ENCODE measurements at regions not wholly inside any gene's neighbourhood (a gene's known extent, or its start where the extent isn't known, plus 50 kb on each side); places are given as distances from the start of the nearest gene placed in this dataset.

- H3K4me3 ChIP-seq (ENCODE audit: low read length), result no peak overlapping the region
- no peaks in the 10 kb centered on the region for H3K4me1 ChIP-seq (ENCODE audit: control insufficient read depth, low read length)
- no peak overlapping the region for H3K4me2 ChIP-seq (ENCODE audit: low read length)
- no peaks in the 10 kb centered on the region for H3K27me3 ChIP-seq (ENCODE audit: control insufficient read depth, low read length)
- no peaks in the 10 kb centered on the region for H3K36me3 ChIP-seq (ENCODE audit: control insufficient read depth, low read length)
- no peaks in the 10 kb centered on the region for H3K9me3 ChIP-seq (ENCODE audit: control insufficient read depth, insufficient read depth, low read length)
- no peak for TF ChIP-seq EZH2phosphoT487 (IDR thresholded peaks at IDR 0.05; ENCODE audit: borderline replicate concordance, low read length)
- TF ChIP-seq CTCF (IDR thresholded peaks at IDR 0.05; ENCODE audit: low read depth, low read length, poor library complexity, severe bottlenecking), result no peak
- H4K20me1 ChIP-seq (ENCODE audit: control insufficient read depth, insufficient read depth, low read depth, low read length), result no peaks in the 10 kb centered on the region
- no peaks in the 10 kb centered on the region for H3K9me2 ChIP-seq (replicated peaks; ENCODE audit: control insufficient read depth, low read length)
- no peak overlapping the region for H3K27ac ChIP-seq (ENCODE audit: low read depth, low read length)
- H3K79me2 ChIP-seq (ENCODE audit: control insufficient read depth, low read length), result no peaks in the 10 kb centered on the region
- H3F3A ChIP-seq (ENCODE audit: control insufficient read depth, insufficient read depth), result no peaks in the 10 kb centered on the region
Measured at GRCh38 chr18:56436651-56437050, 201.7 kb downstream of the TXNL1 start.

GRCh38 chr18:56433919-56434318 is 204.5 kb downstream of the TXNL1 start:
- Histone ChIP-seq H3F3A (ENCODE audit: control insufficient read depth, insufficient read depth) (no peaks in the 10 kb centered on the region), H3K79me2 (ENCODE audit: control insufficient read depth, low read length) (no peaks in the 10 kb centered on the region), H3K27ac (ENCODE audit: low read depth, low read length) (no peak overlapping the region), H3K4me2 (ENCODE audit: low read length) (no peak overlapping the region), H3K4me1 (ENCODE audit: control insufficient read depth, low read length) (no peaks in the 10 kb centered on the region), H3K9me3 (ENCODE audit: control insufficient read depth, insufficient read depth, low read length) (no peaks in the 10 kb centered on the region), H4K20me1 (ENCODE audit: control insufficient read depth, insufficient read depth, low read depth, low read length) (no peaks in the 10 kb centered on the region), H3K4me3 (ENCODE audit: low read length) (no peak overlapping the region), H3K36me3 (ENCODE audit: control insufficient read depth, low read length) (no peaks in the 10 kb centered on the region), H3K27me3 (ENCODE audit: control insufficient read depth, low read length) (no peaks in the 10 kb centered on the region), H3K9me2 (replicated peaks; ENCODE audit: control insufficient read depth, low read length) (no peaks in the 10 kb centered on the region)
- TF ChIP-seq CTCF (IDR thresholded peaks at IDR 0.05; ENCODE audit: low read depth, low read length, poor library complexity, severe bottlenecking), result no peak
- no peak for TF ChIP-seq EZH2phosphoT487 (IDR thresholded peaks at IDR 0.05; ENCODE audit: borderline replicate concordance, low read length)

GRCh38 chr18:56431551-56431950 is 206.8 kb downstream of the TXNL1 start:
- no peaks in the 10 kb centered on the region for H3F3A ChIP-seq (ENCODE audit: control insufficient read depth, insufficient read depth)
- no peak overlapping the region for H3K4me3 ChIP-seq (ENCODE audit: low read length)
- no peak overlapping the region for H3K4me2 ChIP-seq (ENCODE audit: low read length)
- TF ChIP-seq CTCF (IDR thresholded peaks at IDR 0.05; ENCODE audit: low read depth, low read length, poor library complexity, severe bottlenecking) (no peak), EZH2phosphoT487 (IDR thresholded peaks at IDR 0.05; ENCODE audit: borderline replicate concordance, low read length) (no peak)
- no peaks in the 10 kb centered on the region for H3K4me1 ChIP-seq (ENCODE audit: control insufficient read depth, low read length)
- no peaks in the 10 kb centered on the region for H3K79me2 ChIP-seq (ENCODE audit: control insufficient read depth, low read length)
- H3K9me3 ChIP-seq (ENCODE audit: control insufficient read depth, insufficient read depth, low read length), result no peaks in the 10 kb centered on the region
- H4K20me1 ChIP-seq (ENCODE audit: control insufficient read depth, insufficient read depth, low read depth, low read length), result no peaks in the 10 kb centered on the region
- H3K36me3 ChIP-seq (ENCODE audit: control insufficient read depth, low read length), result no peaks in the 10 kb centered on the region
- H3K27ac ChIP-seq (ENCODE audit: low read depth, low read length), result no peak overlapping the region
- no peaks in the 10 kb centered on the region; the same call in 1 of the 2 replicates for H3K27me3 ChIP-seq (ENCODE audit: control insufficient read depth, low read length)
- H3K9me2 ChIP-seq (replicated peaks; ENCODE audit: control insufficient read depth, low read length), result no peaks in the 10 kb centered on the region

GRCh38 chr18:56423626-56424025 is 214.8 kb downstream of the TXNL1 start:
- Histone ChIP-seq H3K4me3 (ENCODE audit: low read length) (no peak overlapping the region), H3K27ac (ENCODE audit: low read depth, low read length) (no peak overlapping the region), H3K9me2 (replicated peaks; ENCODE audit: control insufficient read depth, low read length) (no peaks in the 10 kb centered on the region), H3K27me3 (ENCODE audit: control insufficient read depth, low read length) (no peaks in the 10 kb centered on the region; the same call in 1 of the 2 replicates), H3K79me2 (ENCODE audit: control insufficient read depth, low read length) (no peaks in the 10 kb centered on the region), H3K9me3 (ENCODE audit: control insufficient read depth, insufficient read depth, low read length) (no peaks in the 10 kb centered on the region), H4K20me1 (ENCODE audit: control insufficient read depth, insufficient read depth, low read depth, low read length) (no peaks in the 10 kb centered on the region), H3K4me1 (ENCODE audit: control insufficient read depth, low read length) (no peaks in the 10 kb centered on the region), H3F3A (ENCODE audit: control insufficient read depth, insufficient read depth) (no peaks in the 10 kb centered on the region), H3K36me3 (ENCODE audit: control insufficient read depth, low read length) (no peaks in the 10 kb centered on the region), H3K4me2 (ENCODE audit: low read length) (no peak overlapping the region)
- TF ChIP-seq EZH2phosphoT487 (IDR thresholded peaks at IDR 0.05; ENCODE audit: borderline replicate concordance, low read length) (no peak), CTCF (IDR thresholded peaks at IDR 0.05; ENCODE audit: low read depth, low read length, poor library complexity, severe bottlenecking) (no peak)
